ENCODE measurements at regions not wholly inside any gene's neighbourhood (a gene's known extent, or its start where the extent isn't known, plus 50 kb on each side); places are given as distances from the start of the nearest gene placed in this dataset.

DNA sequence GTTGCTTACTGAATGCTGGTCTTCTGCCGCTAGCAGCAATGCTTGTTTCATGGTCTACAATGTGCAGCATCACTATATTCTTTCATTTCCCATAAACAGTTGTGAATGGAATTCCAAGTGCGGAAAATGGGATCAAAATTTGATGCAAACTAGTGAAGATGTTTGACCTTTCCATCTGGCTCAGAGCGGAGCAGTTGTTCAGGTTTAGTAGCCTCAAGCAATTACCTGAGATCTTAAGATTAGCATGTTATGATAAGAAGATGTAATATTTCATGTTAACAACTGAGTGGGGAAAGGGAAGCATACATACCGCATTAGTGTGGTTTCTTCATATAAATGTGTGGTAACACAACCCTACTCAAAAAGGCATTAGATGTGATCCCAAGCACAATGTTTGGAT lies 221.1 kb upstream of the CFAP20DC start:
- TF ChIP-seq TAF1 (conservative IDR thresholded peaks at IDR 0.05) (no peak), RAD21 (IDR thresholded peaks at IDR 0.05) (no peak), YY1 (IDR thresholded peaks at IDR 0.05) (no peak)
- TF ChIP-seq, protein P1, sequence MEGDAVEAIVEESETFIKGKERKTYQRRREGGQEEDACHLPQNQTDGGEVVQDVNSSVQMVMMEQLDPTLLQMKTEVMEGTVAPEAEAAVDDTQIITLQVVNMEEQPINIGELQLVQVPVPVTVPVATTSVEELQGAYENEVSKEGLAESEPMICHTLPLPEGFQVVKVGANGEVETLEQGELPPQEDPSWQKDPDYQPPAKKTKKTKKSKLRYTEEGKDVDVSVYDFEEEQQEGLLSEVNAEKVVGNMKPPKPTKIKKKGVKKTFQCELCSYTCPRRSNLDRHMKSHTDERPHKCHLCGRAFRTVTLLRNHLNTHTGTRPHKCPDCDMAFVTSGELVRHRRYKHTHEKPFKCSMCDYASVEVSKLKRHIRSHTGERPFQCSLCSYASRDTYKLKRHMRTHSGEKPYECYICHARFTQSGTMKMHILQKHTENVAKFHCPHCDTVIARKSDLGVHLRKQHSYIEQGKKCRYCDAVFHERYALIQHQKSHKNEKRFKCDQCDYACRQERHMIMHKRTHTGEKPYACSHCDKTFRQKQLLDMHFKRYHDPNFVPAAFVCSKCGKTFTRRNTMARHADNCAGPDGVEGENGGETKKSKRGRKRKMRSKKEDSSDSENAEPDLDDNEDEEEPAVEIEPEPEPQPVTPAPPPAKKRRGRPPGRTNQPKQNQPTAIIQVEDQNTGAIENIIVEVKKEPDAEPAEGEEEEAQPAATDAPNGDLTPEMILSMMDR (IDR thresholded peaks at IDR 0.05; ENCODE audit: low read depth, low read length, missing input control), result no peak
- TF ChIP-seq, protein P2, sequence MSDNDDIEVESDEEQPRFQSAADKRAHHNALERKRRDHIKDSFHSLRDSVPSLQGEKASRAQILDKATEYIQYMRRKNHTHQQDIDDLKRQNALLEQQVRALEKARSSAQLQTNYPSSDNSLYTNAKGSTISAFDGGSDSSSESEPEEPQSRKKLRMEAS (IDR thresholded peaks at IDR 0.05), result no peak
- TF ChIP-seq, protein P3, sequence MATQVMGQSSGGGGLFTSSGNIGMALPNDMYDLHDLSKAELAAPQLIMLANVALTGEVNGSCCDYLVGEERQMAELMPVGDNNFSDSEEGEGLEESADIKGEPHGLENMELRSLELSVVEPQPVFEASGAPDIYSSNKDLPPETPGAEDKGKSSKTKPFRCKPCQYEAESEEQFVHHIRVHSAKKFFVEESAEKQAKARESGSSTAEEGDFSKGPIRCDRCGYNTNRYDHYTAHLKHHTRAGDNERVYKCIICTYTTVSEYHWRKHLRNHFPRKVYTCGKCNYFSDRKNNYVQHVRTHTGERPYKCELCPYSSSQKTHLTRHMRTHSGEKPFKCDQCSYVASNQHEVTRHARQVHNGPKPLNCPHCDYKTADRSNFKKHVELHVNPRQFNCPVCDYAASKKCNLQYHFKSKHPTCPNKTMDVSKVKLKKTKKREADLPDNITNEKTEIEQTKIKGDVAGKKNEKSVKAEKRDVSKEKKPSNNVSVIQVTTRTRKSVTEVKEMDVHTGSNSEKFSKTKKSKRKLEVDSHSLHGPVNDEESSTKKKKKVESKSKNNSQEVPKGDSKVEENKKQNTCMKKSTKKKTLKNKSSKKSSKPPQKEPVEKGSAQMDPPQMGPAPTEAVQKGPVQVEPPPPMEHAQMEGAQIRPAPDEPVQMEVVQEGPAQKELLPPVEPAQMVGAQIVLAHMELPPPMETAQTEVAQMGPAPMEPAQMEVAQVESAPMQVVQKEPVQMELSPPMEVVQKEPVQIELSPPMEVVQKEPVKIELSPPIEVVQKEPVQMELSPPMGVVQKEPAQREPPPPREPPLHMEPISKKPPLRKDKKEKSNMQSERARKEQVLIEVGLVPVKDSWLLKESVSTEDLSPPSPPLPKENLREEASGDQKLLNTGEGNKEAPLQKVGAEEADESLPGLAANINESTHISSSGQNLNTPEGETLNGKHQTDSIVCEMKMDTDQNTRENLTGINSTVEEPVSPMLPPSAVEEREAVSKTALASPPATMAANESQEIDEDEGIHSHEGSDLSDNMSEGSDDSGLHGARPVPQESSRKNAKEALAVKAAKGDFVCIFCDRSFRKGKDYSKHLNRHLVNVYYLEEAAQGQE (IDR thresholded peaks at IDR 0.05), result no peak
